Kidney epithelial cell (primary cell): ENCODE measurements at regions not wholly inside any gene's neighbourhood (a gene's known extent, or its start where the extent isn't known, plus 50 kb on each side); places are given as distances from the start of the nearest gene placed in this dataset.
"Not testable (repeated sequence)": the region's sequence is repeated elsewhere in the genome, so short reads cannot be mapped to it uniquely, and the experiment has no call there.

Experiments
- DNase-seq: peaks from one replicate; pipeline ENCODE4 v3.0.0-alpha.2; 2010; ENCODE audit warnings: low read depth
- H3K27me3 ChIP-seq: 2 replicates; pipeline ENCODE4 v1.6.0; 2011; ENCODE audit warnings: low read length; ENCODE audit not compliant: control insufficient read depth, insufficient read depth
- H3K36me3 ChIP-seq: 2 replicates; pipeline ENCODE4 v1.5.1; 2011; ENCODE audit warnings: low read length; ENCODE audit not compliant: control insufficient read depth, insufficient read depth
- H3K4me3 ChIP-seq: 2 replicates; pipeline ENCODE4 v1.5.1; 2011; ENCODE audit warnings: low read depth, mild to moderate bottlenecking, control low read depth, low read length
- TF ChIP-seq, protein P1 (sequence below): IDR thresholded peaks from 2 replicates; pipeline ENCODE4 v1.5.1; 2011; ENCODE audit warnings: mild to moderate bottlenecking, moderate library complexity, low read length, control low read depth, inconsistent platforms; ENCODE audit not compliant: insufficient read depth, poor library complexity, severe bottlenecking

DNA sequence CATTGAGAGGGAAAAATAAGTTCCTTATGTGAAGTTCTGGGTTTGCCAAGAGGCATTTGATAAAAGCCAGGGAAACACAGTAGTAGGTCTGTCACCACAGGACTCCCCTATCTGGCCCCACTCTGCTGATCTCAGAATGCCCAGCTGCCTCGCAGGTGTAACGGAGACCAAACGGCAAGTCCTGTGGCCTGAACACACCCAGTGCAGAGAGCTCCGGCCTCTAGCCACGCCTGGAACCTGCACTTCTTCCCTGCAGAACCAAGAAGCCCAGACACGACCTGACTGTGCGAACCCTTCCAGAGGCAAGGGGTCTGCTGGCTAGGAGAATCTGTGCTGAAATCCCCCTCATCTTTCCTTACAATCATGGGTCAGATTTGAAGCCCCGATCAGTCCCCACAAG is 432.8 kb upstream of the B3GAT1 start:
- Histone ChIP-seq H3K27me3 (no peaks in the 10 kb centered on the region), H3K4me3 (no peak overlapping the region), H3K36me3 (no peaks in the 10 kb centered on the region)
- no peak for DNase-seq
- TF ChIP-seq, protein P1, sequence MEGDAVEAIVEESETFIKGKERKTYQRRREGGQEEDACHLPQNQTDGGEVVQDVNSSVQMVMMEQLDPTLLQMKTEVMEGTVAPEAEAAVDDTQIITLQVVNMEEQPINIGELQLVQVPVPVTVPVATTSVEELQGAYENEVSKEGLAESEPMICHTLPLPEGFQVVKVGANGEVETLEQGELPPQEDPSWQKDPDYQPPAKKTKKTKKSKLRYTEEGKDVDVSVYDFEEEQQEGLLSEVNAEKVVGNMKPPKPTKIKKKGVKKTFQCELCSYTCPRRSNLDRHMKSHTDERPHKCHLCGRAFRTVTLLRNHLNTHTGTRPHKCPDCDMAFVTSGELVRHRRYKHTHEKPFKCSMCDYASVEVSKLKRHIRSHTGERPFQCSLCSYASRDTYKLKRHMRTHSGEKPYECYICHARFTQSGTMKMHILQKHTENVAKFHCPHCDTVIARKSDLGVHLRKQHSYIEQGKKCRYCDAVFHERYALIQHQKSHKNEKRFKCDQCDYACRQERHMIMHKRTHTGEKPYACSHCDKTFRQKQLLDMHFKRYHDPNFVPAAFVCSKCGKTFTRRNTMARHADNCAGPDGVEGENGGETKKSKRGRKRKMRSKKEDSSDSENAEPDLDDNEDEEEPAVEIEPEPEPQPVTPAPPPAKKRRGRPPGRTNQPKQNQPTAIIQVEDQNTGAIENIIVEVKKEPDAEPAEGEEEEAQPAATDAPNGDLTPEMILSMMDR: no peak

DNA sequence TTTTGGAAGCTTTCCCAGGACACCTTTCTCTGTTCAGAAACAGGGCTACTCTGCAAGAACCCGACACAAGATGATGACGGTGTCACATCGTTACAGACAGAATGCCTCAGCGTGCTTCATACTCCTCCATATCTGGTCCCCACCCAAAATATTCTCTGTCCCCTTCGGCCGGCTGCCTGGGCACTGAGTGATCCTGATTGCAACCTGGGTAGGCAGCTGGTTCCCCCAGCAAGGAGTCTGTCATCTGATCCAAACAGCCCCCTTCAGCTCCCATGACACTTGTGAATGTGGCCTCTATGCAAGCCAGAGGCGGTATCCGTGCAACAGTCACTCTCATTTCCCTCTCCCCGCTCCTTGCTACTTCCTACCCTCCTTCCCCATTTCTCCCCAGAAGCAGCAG is 431.7 kb upstream of the B3GAT1 start:
- DNase-seq: no peak
- Histone ChIP-seq H3K4me3 (no peak overlapping the region), H3K36me3 (no peaks in the 10 kb centered on the region), H3K27me3 (no peaks in the 10 kb centered on the region)
- TF ChIP-seq, protein P1: no peak

DNA sequence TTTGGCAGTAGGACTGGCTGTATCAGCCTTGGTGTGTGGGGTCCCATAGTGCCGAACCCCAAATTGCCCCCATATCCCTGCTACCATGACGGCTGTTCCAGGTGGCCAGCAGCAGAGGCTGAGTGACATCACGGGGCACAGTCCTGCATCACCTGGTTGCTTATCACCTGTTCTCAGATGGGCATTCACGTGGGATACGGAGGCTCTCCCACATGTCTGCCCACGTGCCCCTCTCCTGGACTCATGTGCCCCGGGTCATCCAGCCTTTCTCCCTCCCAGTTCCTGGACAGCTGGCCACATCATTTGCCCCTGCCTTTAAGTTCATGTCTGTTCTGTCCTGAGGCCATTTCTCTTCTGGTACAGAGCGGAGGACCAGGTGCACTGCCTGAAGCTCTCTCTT is 431.0 kb upstream of the B3GAT1 start:
- DNase-seq: no peak
- Histone ChIP-seq H3K4me3 (no peak overlapping the region), H3K27me3 (no peaks in the 10 kb centered on the region), H3K36me3 (no peaks in the 10 kb centered on the region)
- TF ChIP-seq, protein P1: no peak

DNA sequence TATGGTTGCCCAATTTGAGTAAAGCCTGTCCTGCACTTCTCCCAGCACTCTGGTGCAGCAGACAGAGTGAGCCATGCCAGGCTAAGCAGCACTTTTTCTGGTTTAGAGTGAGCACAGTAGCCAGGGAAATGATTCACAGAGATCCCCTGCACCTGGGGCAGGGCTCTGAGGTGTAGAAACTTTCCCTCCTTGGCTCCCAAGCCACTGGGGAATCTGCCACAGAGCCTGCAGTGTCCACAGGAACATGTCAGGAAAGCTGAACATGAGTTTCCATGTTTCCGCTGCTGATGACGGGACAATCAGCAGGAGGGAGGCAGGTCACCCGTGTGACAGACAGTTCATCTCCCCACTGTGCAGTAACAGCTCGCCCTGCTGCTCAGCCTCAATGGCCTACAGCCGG is 429.9 kb upstream of the B3GAT1 start:
- TF ChIP-seq, protein P1: no peak
- Histone ChIP-seq H3K27me3 (no peaks in the 10 kb centered on the region), H3K4me3 (no peak overlapping the region), H3K36me3 (no peaks in the 10 kb centered on the region)
- no peak for DNase-seq

DNA sequence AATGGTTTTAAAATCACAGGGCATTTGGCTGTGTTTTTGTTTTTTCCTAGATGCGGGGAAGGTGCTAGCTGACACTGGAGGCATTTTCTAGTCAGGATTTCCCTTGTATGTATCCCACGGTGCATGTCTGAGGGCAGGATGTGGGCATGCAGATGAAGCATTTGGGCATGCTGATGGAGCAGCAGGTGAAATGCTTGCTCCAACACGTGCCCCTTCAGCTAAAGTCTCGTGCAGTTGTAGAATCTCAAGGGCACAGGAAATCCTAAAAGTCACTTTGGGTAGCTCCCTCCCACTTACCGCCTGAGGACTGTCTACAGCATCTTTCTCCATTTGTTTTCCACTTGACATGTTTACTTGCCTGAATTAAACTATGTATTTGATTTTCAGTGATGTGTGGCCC is 429.4 kb upstream of the B3GAT1 start:
- no peak overlapping the region for H3K4me3 ChIP-seq
- TF ChIP-seq, protein P1: no peak
- no peak for DNase-seq
- H3K27me3 ChIP-seq: no peaks in the 10 kb centered on the region
- no peaks in the 10 kb centered on the region for H3K36me3 ChIP-seq

DNA sequence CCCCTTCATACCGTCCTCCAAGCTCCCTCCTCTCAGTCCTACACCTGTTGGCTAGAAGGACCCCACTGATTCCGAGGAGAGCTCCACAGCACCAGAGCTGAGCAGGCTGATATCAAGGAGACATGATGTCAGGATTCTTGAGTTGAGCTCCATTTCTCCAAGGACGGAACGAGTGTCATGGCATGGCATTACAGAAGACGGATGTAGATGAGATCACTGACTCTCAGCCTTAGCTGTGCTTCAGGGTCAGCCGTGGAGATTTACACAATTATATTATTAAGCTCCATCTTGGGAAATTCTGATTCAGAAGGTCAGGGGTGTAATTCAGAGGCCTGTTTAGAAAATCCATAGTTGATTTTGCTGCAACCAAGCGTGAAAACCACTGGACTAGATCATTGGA is 428.9 kb upstream of the B3GAT1 start:
- no peak for DNase-seq
- TF ChIP-seq, protein P1: no peak
- Histone ChIP-seq H3K27me3 (no peaks in the 10 kb centered on the region), H3K4me3 (no peak overlapping the region), H3K36me3 (no peaks in the 10 kb centered on the region)

DNA sequence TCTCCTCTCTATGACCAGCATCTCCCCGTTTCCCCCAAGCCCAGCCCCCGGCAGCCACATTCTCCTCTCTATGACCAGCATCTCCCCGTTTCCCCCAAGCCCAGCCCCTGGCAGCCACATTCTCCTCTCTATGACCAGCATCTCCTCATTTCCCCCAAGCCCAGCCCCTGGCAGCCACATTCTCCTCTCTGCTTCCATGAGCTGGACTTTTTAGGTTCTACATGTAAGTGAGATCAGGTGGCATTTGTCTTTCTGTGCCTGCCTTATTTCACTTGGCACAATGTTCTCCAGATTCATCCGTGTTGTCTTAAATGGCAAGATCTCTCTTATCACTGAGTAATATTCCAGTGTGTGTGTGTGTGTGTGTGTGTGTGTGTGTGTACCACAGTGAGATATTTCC is 428.1 kb upstream of the B3GAT1 start:
- not testable (repeated sequence) for DNase-seq, H3K36me3 ChIP-seq, H3K4me3 ChIP-seq, H3K27me3 ChIP-seq
